Cardiac fibroblast (primary cell): ENCODE measurements at regions not wholly inside any gene's neighbourhood (a gene's known extent, or its start where the extent isn't known, plus 50 kb on each side); places are given as distances from the start of the nearest gene placed in this dataset.
"Not testable (repeated sequence)": the region's sequence is repeated elsewhere in the genome, so short reads cannot be mapped to it uniquely, and the experiment has no call there.

Experiments used
- DNase-seq, 2 donors: peaks; one replicate each; pipeline versions ENCODE4 v3.0.0 to v3.0.0-alpha.2; 2010; ENCODE audit warnings: low read depth in 2 of 2
- H3K4me3 ChIP-seq, 2 donors: replicated peaks in 1 of 2; 1 replicate in 1 of 2; 2 replicates in 1 of 2; pipeline ENCODE4 v1.5.1; 2011; ENCODE audit warnings: low read depth in 2 of 2, low read length in 2 of 2, mild to moderate bottlenecking in 2 of 2, moderate library complexity in 1 of 2
- CTCF ChIP-seq: IDR thresholded peaks from one replicate; pipeline ENCODE4 v1.5.1; 2011; ENCODE audit warnings: low read depth, mild to moderate bottlenecking, low read length, inconsistent platforms

GRCh38 chr3:22836131-22836530, 367.0 kb upstream of the UBE2E2 start:
- no peak for TF ChIP-seq CTCF
- no peak overlapping the region for H3K4me3 ChIP-seq
- no peak for DNase-seq

GRCh38 chr3:22843854-22844253, 359.3 kb upstream of the UBE2E2 start:
- DNase-seq: no peak
- no peak for TF ChIP-seq CTCF
- no peak overlapping the region for H3K4me3 ChIP-seq

GRCh38 chr3:22846566-22846965, 356.6 kb upstream of the UBE2E2 start:
- TF ChIP-seq CTCF: no peak
- no peak for DNase-seq
- no peak overlapping the region for H3K4me3 ChIP-seq

- DNase-seq, H3K4me3 ChIP-seq: not testable (repeated sequence)
Observed at GRCh38 chr3:22849583-22849982, 353.5 kb upstream of the UBE2E2 start.

- no peak for TF ChIP-seq CTCF
- no peak overlapping the region for H3K4me3 ChIP-seq
- no peak for DNase-seq
Observed at GRCh38 chr3:22856811-22857210, 346.3 kb upstream of the UBE2E2 start.

- no peak for DNase-seq
- no peak for TF ChIP-seq CTCF
- no peak overlapping the region for H3K4me3 ChIP-seq
Observed at GRCh38 chr3:22858486-22858885, 344.6 kb upstream of the UBE2E2 start.

- no peak for DNase-seq
- H3K4me3 ChIP-seq: no peak overlapping the region
- no peak for TF ChIP-seq CTCF
Observed at GRCh38 chr3:22859618-22860017, 343.5 kb upstream of the UBE2E2 start.
